ENCODE measurements at regions not wholly inside any gene's neighbourhood (a gene's known extent, or its start where the extent isn't known, plus 50 kb on each side); places are given as distances from the start of the nearest gene placed in this dataset.

DNA sequence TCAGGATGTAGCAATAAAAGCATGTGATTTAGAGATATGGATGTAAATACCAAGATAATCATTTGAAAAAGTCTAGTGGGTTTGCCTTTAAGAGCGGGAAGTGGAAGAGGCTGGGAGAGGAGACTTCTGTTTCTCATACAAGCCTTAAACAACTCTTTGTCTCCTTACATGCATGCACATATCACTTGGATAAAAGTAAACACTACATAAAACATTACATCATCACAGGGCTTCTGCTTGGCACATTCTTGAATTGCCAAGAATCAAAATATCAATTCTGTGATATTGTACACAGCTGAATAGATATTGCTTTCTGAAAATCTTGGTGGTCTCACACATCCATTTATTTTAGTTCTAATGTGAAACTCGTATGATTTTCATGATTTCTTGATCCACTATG is 57.6 kb downstream of the FOXD1 start:
- intact Hi-C loops (cut with DNase I): no loop called here
- Histone ChIP-seq H3K4me3 (no peak overlapping the region), H3K9me3 (no peaks in the 10 kb centered on the region), H3K36me3 (no peaks in the 10 kb centered on the region), H3K27me3 (no peaks in the 10 kb centered on the region), H3K27ac (no peak overlapping the region), H3K4me1 (no peaks in the 10 kb centered on the region)
- TF ChIP-seq, protein P1, sequence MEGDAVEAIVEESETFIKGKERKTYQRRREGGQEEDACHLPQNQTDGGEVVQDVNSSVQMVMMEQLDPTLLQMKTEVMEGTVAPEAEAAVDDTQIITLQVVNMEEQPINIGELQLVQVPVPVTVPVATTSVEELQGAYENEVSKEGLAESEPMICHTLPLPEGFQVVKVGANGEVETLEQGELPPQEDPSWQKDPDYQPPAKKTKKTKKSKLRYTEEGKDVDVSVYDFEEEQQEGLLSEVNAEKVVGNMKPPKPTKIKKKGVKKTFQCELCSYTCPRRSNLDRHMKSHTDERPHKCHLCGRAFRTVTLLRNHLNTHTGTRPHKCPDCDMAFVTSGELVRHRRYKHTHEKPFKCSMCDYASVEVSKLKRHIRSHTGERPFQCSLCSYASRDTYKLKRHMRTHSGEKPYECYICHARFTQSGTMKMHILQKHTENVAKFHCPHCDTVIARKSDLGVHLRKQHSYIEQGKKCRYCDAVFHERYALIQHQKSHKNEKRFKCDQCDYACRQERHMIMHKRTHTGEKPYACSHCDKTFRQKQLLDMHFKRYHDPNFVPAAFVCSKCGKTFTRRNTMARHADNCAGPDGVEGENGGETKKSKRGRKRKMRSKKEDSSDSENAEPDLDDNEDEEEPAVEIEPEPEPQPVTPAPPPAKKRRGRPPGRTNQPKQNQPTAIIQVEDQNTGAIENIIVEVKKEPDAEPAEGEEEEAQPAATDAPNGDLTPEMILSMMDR (IDR thresholded peaks at IDR 0.05): no peak
- no peak for TF ChIP-seq POLR2A (IDR thresholded peaks at IDR 0.05)
- no peak for TF ChIP-seq POLR2AphosphoS5 (IDR thresholded peaks at IDR 0.05; ENCODE audit: insufficient read depth in 1 of 2, low read depth in 1 of 2)
- DNase-seq (ENCODE audit: extremely low spot score in 2 of 2): no peak

DNA sequence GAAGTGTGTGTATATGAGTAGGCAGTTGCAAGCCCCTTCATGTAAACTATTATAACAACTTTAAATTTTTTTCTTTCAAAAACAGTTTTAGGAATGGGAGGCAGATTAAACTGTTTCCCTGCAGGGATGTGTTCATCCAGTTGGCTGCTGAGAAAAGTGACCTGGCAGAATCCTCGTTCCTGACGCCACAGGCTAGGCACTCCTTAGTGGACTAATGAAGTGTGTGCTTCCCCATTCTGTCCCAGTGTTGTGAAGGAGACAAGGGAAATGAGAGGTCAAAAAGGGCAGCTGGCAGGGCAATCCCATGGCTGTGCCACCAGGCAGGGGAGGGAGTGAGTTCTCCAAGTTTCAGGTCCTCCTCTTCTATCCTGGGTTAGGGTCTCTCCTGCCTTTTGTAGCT is 59.8 kb downstream of the FOXD1 start:
- Histone ChIP-seq H3K27me3 (no peaks in the 10 kb centered on the region), H3K36me3 (no peaks in the 10 kb centered on the region), H3K4me3 (no peak overlapping the region), H3K4me1 (no peaks in the 10 kb centered on the region), H3K9me3 (peaks cover 4% of the 10 kb centered on the region), H3K27ac (no peak overlapping the region)
- TF ChIP-seq, protein P1 (IDR thresholded peaks at IDR 0.05): no peak
- TF ChIP-seq POLR2AphosphoS5 (IDR thresholded peaks at IDR 0.05; ENCODE audit: insufficient read depth in 1 of 2, low read depth in 1 of 2) (no peak), POLR2A (IDR thresholded peaks at IDR 0.05) (no peak)
- no peak for DNase-seq (ENCODE audit: extremely low spot score in 2 of 2)
- intact Hi-C loops (cut with DNase I): no loop called here

DNA sequence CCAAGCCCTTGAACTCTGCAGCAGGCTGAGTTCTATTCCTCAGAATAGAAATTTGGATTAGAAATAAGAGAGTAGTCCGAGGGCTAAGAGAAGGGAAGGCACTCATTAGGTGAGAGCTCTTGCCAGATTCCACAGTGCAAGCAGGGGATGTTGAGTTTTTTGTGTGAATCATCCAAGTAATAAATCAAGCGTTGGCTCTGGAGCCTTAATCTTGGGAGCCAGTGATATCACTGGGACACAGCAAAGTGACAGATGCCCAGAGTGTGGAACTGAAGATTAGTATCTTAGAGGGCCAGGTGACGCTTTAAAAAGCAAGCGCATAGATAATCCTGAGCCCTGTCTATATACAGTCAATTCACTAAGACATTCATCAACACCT is 60.3 kb downstream of the FOXD1 start:
- Histone ChIP-seq H3K36me3 (no peaks in the 10 kb centered on the region), H3K4me3 (no peak overlapping the region), H3K4me1 (no peaks in the 10 kb centered on the region), H3K27me3 (no peaks in the 10 kb centered on the region), H3K9me3 (peaks cover 4% of the 10 kb centered on the region), H3K27ac (no peak overlapping the region)
- TF ChIP-seq, protein P1 (IDR thresholded peaks at IDR 0.05): no peak
- TF ChIP-seq POLR2AphosphoS5 (IDR thresholded peaks at IDR 0.05; ENCODE audit: insufficient read depth in 1 of 2, low read depth in 1 of 2) (no peak), POLR2A (IDR thresholded peaks at IDR 0.05) (no peak)
- intact Hi-C loops (cut with DNase I): no loop called here
- no peak for DNase-seq (ENCODE audit: extremely low spot score in 2 of 2)

DNA sequence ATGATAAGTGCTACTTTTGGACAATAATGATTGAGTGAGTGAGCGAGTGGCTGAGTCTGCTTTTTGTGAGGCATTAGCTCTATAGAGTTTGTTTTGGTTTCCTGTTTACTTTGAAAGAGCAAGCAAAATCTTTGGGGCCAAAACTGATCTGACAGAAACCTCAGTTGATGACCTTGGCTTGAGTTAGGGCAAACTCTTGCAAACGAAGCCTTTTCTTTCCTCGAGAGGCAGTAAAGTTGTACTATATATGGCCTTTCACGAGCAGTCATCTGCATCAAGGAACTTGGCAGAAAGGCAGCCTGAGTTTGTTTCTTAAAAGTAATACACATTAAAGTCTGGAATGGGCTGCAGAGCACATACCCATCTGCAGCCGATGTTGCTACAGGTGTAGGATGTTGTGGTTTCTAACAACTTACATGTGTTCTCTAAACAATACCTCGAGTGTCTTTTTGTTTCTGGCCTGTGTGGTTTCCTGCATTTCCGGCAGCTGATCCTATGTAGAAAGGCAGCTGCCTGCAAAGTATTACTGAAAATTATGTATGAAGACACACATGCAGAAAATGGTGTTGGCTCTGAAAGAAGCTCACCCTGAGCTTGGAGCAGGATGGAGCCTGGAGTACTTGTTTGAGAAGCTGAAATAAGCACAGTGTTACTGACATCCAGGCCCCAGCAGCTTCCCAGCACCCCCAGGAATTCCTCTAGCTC is 60.8 kb downstream of the FOXD1 start:
- Histone ChIP-seq H3K4me1 (no peaks in the 10 kb centered on the region), H3K27ac (no peak overlapping the region)
- intact Hi-C loops (cut with DNase I): no loop called here

DNA sequence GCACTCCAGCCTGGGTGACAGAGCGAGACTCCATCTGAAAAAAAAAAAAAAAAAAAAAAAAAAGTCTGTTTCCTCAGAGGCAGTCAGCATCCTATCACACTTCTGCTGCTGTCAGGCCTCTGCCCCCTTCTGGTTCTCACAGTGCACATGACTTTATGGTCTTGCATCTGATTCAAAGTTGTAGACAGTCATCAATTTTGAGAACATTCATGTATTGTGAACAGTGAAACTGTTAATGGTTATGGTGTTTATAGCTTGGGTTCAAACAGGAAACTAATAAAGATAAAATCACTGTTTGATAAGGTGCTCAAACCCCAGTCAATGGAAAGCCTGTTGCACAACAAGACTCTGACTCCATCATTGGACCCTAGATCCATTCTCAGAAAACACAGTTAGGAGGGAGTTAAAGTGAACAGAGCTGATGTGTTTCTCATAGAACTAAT is 61.4 kb downstream of the FOXD1 start:
- no peak overlapping the region for H3K4me3 ChIP-seq
- no peak overlapping the region for H3K27ac ChIP-seq
- H3K27me3 ChIP-seq: peaks cover 6% of the 10 kb centered on the region
- TF ChIP-seq, protein P1 (IDR thresholded peaks at IDR 0.05): no peak
- no peak for TF ChIP-seq POLR2AphosphoS5 (IDR thresholded peaks at IDR 0.05; ENCODE audit: insufficient read depth in 1 of 2, low read depth in 1 of 2)
- TF ChIP-seq POLR2A (IDR thresholded peaks at IDR 0.05): no peak
- DNase-seq (ENCODE audit: extremely low spot score in 2 of 2): no peak
- peaks cover 2% of the 10 kb centered on the region for H3K4me1 ChIP-seq
- intact Hi-C loops (cut with DNase I): no loop called here
- H3K36me3 ChIP-seq: no peaks in the 10 kb centered on the region
- peaks cover 4% of the 10 kb centered on the region for H3K9me3 ChIP-seq

More for the DNA sequence above, 60.8 kb downstream of the FOXD1 start:
- Histone ChIP-seq H3K27me3 (peaks cover 3% of the 10 kb centered on the region), H3K36me3 (no peaks in the 10 kb centered on the region), H3K4me3 (no peak overlapping the region), H3K9me3 (peaks cover 4% of the 10 kb centered on the region)
- TF ChIP-seq POLR2AphosphoS5 (IDR thresholded peaks at IDR 0.05; ENCODE audit: insufficient read depth in 1 of 2, low read depth in 1 of 2) (no peak), POLR2A (IDR thresholded peaks at IDR 0.05) (no peak)
- TF ChIP-seq, protein P1 (IDR thresholded peaks at IDR 0.05): no peak
- no peak for DNase-seq (ENCODE audit: extremely low spot score in 2 of 2)
